SK-N-SH (cell line): ENCODE measurements at regions not wholly inside any gene's neighbourhood (a gene's known extent, or its start where the extent isn't known, plus 50 kb on each side); places are given as distances from the start of the nearest gene placed in this dataset.

Source experiments
- CTCF ChIA-PET: fragments of 300-600, 350-600 bp; formaldehyde crosslinking; extraction: SDS; loops from one replicate; lab custom pipeline; 2021; lab: Yijun Ruan, JAX
- POLR2A ChIA-PET: fragments of 350-600 bp; sonication (Branson Sonifier 250); formaldehyde crosslinking; extraction: SDS; loops from one replicate; lab custom pipeline; 2020; ENCODE audit warnings: antibody characterized with exemption, inconsistent platforms; lab: Yijun Ruan, JAX
- DNase-seq: peaks from one replicate; pipeline ENCODE4 v3.0.0; 2012
- H2AFZ ChIP-seq: fragments of 200-600 bp; sonication (generic); 2 replicates; pipeline ENCODE4 v1.8.1; 2016; ENCODE audit warnings: antibody characterized with exemption, mild to moderate bottlenecking, low read depth
- H3F3A ChIP-seq: fragments of 200-600 bp; sonication (generic); replicated peaks from 2 replicates; pipeline ENCODE3; 2016; ENCODE audit warnings: antibody characterized with exemption, mild to moderate bottlenecking; ENCODE audit not compliant: insufficient read depth
- H3K27ac ChIP-seq, 2 experiments: fragments of 200-500 bp in 1 of 2; fragments of 200-600 bp in 1 of 2; sonication (Bioruptor generic) in 1 of 2; sonication (generic), shearing (Covaris generic) in 1 of 2; 2 replicates each; pipeline versions ENCODE4 v1.5.1 to v1.6.1; 2014 to 2016; ENCODE audit warnings: low read depth in 2 of 2, inconsistent platforms in 1 of 2, low read length in 1 of 2, mild to moderate bottlenecking in 1 of 2, mixed read lengths in 1 of 2
- H3K27me3 ChIP-seq: fragments of 200-600 bp; sonication (generic), shearing (Covaris generic); 2 replicates; pipeline ENCODE4 v1.6.1; 2016; ENCODE audit warnings: mixed run types; ENCODE audit not compliant: insufficient read depth
- H3K36me3 ChIP-seq, 2 experiments: fragments of 200-500 bp in 1 of 2; fragments of 200-600 bp in 1 of 2; sonication (Bioruptor generic) in 1 of 2; sonication (generic) in 1 of 2; replicated peaks in 1 of 2; 2 replicates each; pipeline versions ENCODE3 to v1.5.1; 2014 to 2016; ENCODE audit warnings: low read length in 1 of 2, mild to moderate bottlenecking in 1 of 2; ENCODE audit not compliant: insufficient read depth in 2 of 2, control insufficient read depth in 1 of 2
- H3K4me1 ChIP-seq, 2 experiments: fragments of 200-500 bp in 1 of 2; fragments of 200-600 bp in 1 of 2; sonication (Bioruptor generic) in 1 of 2; sonication (generic), shearing (Covaris generic) in 1 of 2; 2 replicates each; pipeline versions ENCODE4 v1.5.1 to v1.6.1; 2014 to 2016; ENCODE audit warnings: low read depth in 1 of 2, low read length in 1 of 2, mixed run types in 1 of 2; ENCODE audit not compliant: insufficient read depth in 2 of 2, control insufficient read depth in 1 of 2
- H3K4me2 ChIP-seq: fragments of 200-600 bp; sonication (generic), shearing (Covaris generic); 2 replicates; pipeline ENCODE4 v1.6.1; 2017; ENCODE audit warnings: mixed run types
- H3K4me3 ChIP-seq, 2 experiments: fragments of 200-500 bp in 1 of 2; fragments of 200-600 bp in 1 of 2; sonication (Bioruptor generic) in 1 of 2; sonication (generic), shearing (Covaris generic) in 1 of 2; 2 replicates each; pipeline versions ENCODE4 v1.5.1 to v1.8.1; 2014 to 2016; ENCODE audit warnings: low read depth in 2 of 2, inconsistent platforms in 1 of 2, low read length in 1 of 2, mild to moderate bottlenecking in 1 of 2, mixed read lengths in 1 of 2, moderate library complexity in 1 of 2
- H3K79me2 ChIP-seq: fragments of 200-600 bp; sonication (generic); 2 replicates; pipeline ENCODE4 v1.8.1; 2017; ENCODE audit warnings: mild to moderate bottlenecking; ENCODE audit not compliant: insufficient read depth
- H3K9ac ChIP-seq: fragments of 200-600 bp; sonication (generic); 2 replicates; pipeline ENCODE4 v1.6.1; 2017; ENCODE audit warnings: mixed run types
- H3K9me2 ChIP-seq: fragments of 200-600 bp; sonication (generic); 2 replicates; pipeline ENCODE4 v1.6.1; 2017; ENCODE audit warnings: mixed run types
- H3K9me3 ChIP-seq: fragments of 200-600 bp; sonication (generic); 2 replicates; pipeline ENCODE4 v1.6.1; 2017; ENCODE audit warnings: mixed run types, mild to moderate bottlenecking, moderate library complexity
- H4K20me1 ChIP-seq: fragments of 200-600 bp; sonication (generic); 2 replicates; pipeline ENCODE4 v1.6.1; 2017; ENCODE audit warnings: mild to moderate bottlenecking, mixed run types; ENCODE audit not compliant: insufficient read depth
- CHD2 ChIP-seq: fragments of 150-350 bp; IDR thresholded peaks from 2 replicates; pipeline ENCODE4 v1.6.1; 2018; ENCODE audit warnings: low read length; ENCODE audit not compliant: partially characterized antibody
- CTCF ChIP-seq: fragments of 200-600 bp; sonication (generic); IDR thresholded peaks from 2 replicates; pipeline ENCODE4 v1.6.1; 2017; ENCODE audit warnings: antibody characterized with exemption, mild to moderate bottlenecking, moderate library complexity
- FOSL2 ChIP-seq: IDR thresholded peaks from 2 replicates; pipeline ENCODE4 v1.4.0; 2012; ENCODE audit warnings: low read depth, mild to moderate bottlenecking, moderate library complexity, borderline replicate concordance
- FOXJ3 ChIP-seq: sonication (generic); formaldehyde crosslinking; IDR thresholded peaks from 2 replicates; pipeline ENCODE4 v1.5.1; 2020; ENCODE audit warnings: mild to moderate bottlenecking, missing genetic modification reagents
- FOXM1 ChIP-seq: IDR thresholded peaks from 2 replicates; pipeline ENCODE4 v1.4.0; 2012; ENCODE audit warnings: low read depth, mild to moderate bottlenecking
- GABPA ChIP-seq: IDR thresholded peaks from 2 replicates; pipeline ENCODE4 v1.4.0; 2012; ENCODE audit warnings: low read depth, mild to moderate bottlenecking
- JUND ChIP-seq: IDR thresholded peaks from 2 replicates; pipeline ENCODE4 v1.4.0; 2012
- MAX ChIP-seq: IDR thresholded peaks from 2 replicates; pipeline ENCODE4 v1.4.0; 2012; ENCODE audit warnings: low read depth
- PBX3 ChIP-seq: IDR thresholded peaks from 2 replicates; pipeline ENCODE4; 2012
- POLR2AphosphoS5 ChIP-seq: IDR thresholded peaks from 2 replicates; pipeline ENCODE4 v1.6.1; 2012; ENCODE audit warnings: low read depth, low read length
- RCOR1 ChIP-seq: fragments of 150-350 bp; IDR thresholded peaks from 2 replicates; pipeline ENCODE4 v1.6.1; 2017; ENCODE audit warnings: antibody characterized with exemption, low read length
- RFX5 ChIP-seq: IDR thresholded peaks from 2 replicates; pipeline ENCODE4 v1.6.1; 2012; ENCODE audit warnings: mild to moderate bottlenecking, improper control_type of control experiment, low read length
- RXRA ChIP-seq: IDR thresholded peaks from 2 replicates; pipeline ENCODE4 v1.4.0; 2012; ENCODE audit warnings: low read depth, mild to moderate bottlenecking, borderline replicate concordance
- SIN3A ChIP-seq: IDR thresholded peaks from 2 replicates; pipeline ENCODE4 v1.6.1; 2012; ENCODE audit warnings: low read depth, mild to moderate bottlenecking, low read length, moderate library complexity, borderline replicate concordance
- SMC3 ChIP-seq: IDR thresholded peaks from 2 replicates; pipeline ENCODE4 v1.6.1; 2012; ENCODE audit warnings: low read depth, low read length, improper control_type of control experiment
- TAF1 ChIP-seq: IDR thresholded peaks from 2 replicates; pipeline ENCODE4 v1.6.1; 2012; ENCODE audit warnings: low read depth, mild to moderate bottlenecking, low read length, moderate library complexity, borderline replicate concordance
- TCF12 ChIP-seq: IDR thresholded peaks from 2 replicates; pipeline ENCODE4 v1.4.0; 2012
- USF1 ChIP-seq: IDR thresholded peaks from 2 replicates; pipeline ENCODE4 v1.4.0; 2012; ENCODE audit warnings: low read depth, borderline replicate concordance
- USF2 ChIP-seq: fragments of 150-350 bp; IDR thresholded peaks from 2 replicates; pipeline ENCODE4 v1.6.1; 2017; ENCODE audit warnings: antibody characterized with exemption, low read length, low read depth, borderline replicate concordance
- WGBS: methylation state at CpG from one replicate; pipeline ENCODE4 v1.1.6; 2017; ENCODE audit warnings: low lambda C conversion rate; 5-methylcytosine and 5-hydroxymethylcytosine counted together
- TF ChIP-seq, protein P1 (sequence below): IDR thresholded peaks from 2 replicates; pipeline ENCODE4 v1.4.0; 2012; ENCODE audit warnings: low read depth, borderline replicate concordance
- TF ChIP-seq, protein P2 (sequence below): fragments of 150-350 bp; IDR thresholded peaks from 2 replicates; pipeline ENCODE4 v1.6.1; 2016; ENCODE audit warnings: mild to moderate bottlenecking, low read depth, low read length

GRCh38 chr2:177042311-177042710 is 170.3 kb upstream of the HNRNPA3 start:
- no peaks in the 10 kb centered on the region for H3F3A ChIP-seq
- no peaks in the 10 kb centered on the region for H3K36me3 ChIP-seq
- TF ChIP-seq JUND (no peak), GABPA (no peak), CTCF (no peak), CHD2 (no peak)
- no peak overlapping the region for H3K4me2 ChIP-seq
- no peaks in the 10 kb centered on the region for H3K9me2 ChIP-seq
- no peak for DNase-seq
- CTCF ChIA-PET, result no interaction called here
- H3K79me2 ChIP-seq, result no peaks in the 10 kb centered on the region
- no peaks in the 10 kb centered on the region for H4K20me1 ChIP-seq
- POLR2A ChIA-PET, result no interaction called here
- H3K4me1 ChIP-seq, result peaks cover 4 to 21% of the 10 kb centered on the region in 2 experiments; a peak in 2 of 4 replicates
- no peak overlapping the region; a peak in 1 of 4 replicates for H3K27ac ChIP-seq
- H3K4me3 ChIP-seq, result no peak overlapping the region
- no peaks in the 10 kb centered on the region for H3K9me3 ChIP-seq
- no peaks in the 10 kb centered on the region for H3K27me3 ChIP-seq
- no peak overlapping the region for H3K9ac ChIP-seq
- H2AFZ ChIP-seq, result no peak overlapping the region
- WGBS, result 19% methylated on average over 3 of the region's 3 CpGs

DNA sequence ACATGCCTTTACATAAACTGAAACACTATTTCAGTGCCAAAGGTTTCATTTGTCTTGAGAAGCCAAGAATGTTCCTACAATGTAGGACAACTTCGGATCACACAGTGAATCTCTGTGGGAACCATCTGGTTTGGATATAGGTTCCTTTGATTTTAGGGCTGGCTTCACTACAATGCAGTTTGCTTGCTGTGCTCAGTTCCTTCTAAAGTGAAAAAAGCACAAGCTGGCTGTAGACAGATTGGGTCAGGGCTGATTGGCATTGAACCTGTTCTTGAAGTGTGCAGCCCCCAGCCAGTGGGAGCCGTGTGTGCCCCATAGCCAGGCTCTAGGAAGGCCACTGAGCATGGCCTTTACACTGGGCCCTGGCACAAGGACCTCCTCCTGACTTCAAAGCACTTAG is 167.9 kb upstream of the HNRNPA3 start:
- H3K4me3 ChIP-seq, result no peak overlapping the region
- no peaks in the 10 kb centered on the region for H3K79me2 ChIP-seq
- WGBS, result 0% methylated on average over 1 of the region's 2 CpGs
- ChIA-PET POLR2A (no interaction called here), CTCF (interaction anchor here (0.6 to 2.4 kb wide), 7 partner anchors 11 to 918 kb away, joined by 3 to 9 read pairs (median 4); no protein-coding TSS in a partner anchor)
- H3F3A ChIP-seq, result no peaks in the 10 kb centered on the region
- no peaks in the 10 kb centered on the region for H4K20me1 ChIP-seq
- no peaks in the 10 kb centered on the region for H3K9me3 ChIP-seq
- H3K9ac ChIP-seq, result no peak overlapping the region
- TF ChIP-seq RFX5 (no peak), USF2 (no peak), CHD2 (no peak), SMC3 (no peak), POLR2AphosphoS5 (no peak), FOXM1 (no peak), MAX (no peak), RCOR1 (no peak), TAF1 (no peak), FOXJ3 (no peak), SIN3A (no peak), USF1 (no peak), FOSL2 (no peak), RXRA (no peak), TCF12 (no peak), PBX3 (no peak), GABPA (no peak)
- TF ChIP-seq, protein P1, sequence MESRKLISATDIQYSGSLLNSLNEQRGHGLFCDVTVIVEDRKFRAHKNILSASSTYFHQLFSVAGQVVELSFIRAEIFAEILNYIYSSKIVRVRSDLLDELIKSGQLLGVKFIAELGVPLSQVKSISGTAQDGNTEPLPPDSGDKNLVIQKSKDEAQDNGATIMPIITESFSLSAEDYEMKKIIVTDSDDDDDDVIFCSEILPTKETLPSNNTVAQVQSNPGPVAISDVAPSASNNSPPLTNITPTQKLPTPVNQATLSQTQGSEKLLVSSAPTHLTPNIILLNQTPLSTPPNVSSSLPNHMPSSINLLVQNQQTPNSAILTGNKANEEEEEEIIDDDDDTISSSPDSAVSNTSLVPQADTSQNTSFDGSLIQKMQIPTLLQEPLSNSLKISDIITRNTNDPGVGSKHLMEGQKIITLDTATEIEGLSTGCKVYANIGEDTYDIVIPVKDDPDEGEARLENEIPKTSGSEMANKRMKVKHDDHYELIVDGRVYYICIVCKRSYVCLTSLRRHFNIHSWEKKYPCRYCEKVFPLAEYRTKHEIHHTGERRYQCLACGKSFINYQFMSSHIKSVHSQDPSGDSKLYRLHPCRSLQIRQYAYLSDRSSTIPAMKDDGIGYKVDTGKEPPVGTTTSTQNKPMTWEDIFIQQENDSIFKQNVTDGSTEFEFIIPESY, result no peak
- TF ChIP-seq, protein P2, sequence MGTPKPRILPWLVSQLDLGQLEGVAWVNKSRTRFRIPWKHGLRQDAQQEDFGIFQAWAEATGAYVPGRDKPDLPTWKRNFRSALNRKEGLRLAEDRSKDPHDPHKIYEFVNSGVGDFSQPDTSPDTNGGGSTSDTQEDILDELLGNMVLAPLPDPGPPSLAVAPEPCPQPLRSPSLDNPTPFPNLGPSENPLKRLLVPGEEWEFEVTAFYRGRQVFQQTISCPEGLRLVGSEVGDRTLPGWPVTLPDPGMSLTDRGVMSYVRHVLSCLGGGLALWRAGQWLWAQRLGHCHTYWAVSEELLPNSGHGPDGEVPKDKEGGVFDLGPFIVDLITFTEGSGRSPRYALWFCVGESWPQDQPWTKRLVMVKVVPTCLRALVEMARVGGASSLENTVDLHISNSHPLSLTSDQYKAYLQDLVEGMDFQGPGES, result no peak
- H3K4me1 ChIP-seq, result peaks cover 0 to 4% of the 10 kb centered on the region in 2 experiments; a peak in 1 of 4 replicates
- no peak for DNase-seq
- no peaks in the 10 kb centered on the region for H3K27me3 ChIP-seq
- no peaks in the 10 kb centered on the region for H3K36me3 ChIP-seq
- H3K9me2 ChIP-seq, result no peaks in the 10 kb centered on the region
- no peak overlapping the region for H2AFZ ChIP-seq
- no peak overlapping the region for H3K4me2 ChIP-seq
- no peak overlapping the region for H3K27ac ChIP-seq
